ENCODE measurements at regions not wholly inside any gene's neighbourhood (a gene's known extent, or its start where the extent isn't known, plus 50 kb on each side); places are given as distances from the start of the nearest gene placed in this dataset.
A peak's percentile ranks its signal among the peaks of the same experiment; 100 is the strongest.
"Not testable (repeated sequence)": the region's sequence is repeated elsewhere in the genome, so short reads cannot be mapped to it uniquely, and the experiment has no call there.

- ATAC-seq, result no peak
Measured at GRCh38 chr13:71300602-71301001, 566.4 kb downstream of the DACH1 start.

DNA sequence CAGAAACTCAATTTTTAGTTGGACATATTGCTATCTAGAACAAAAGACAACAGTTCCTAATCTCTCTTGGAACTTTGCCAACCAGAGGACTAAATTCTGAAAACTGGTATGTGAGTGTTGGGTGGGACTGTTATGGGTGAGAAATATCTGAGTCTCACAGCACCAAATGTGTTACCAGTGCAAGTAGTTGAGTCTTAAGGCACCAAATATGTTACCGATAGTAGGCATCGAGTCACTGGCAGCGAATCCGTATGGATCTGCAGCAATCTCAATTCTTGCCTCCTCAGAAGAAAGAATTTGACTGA lies 575.2 kb downstream of the DACH1 start:
- Histone ChIP-seq H3K4me1 (no peaks in the 10 kb centered on the region), H3K4me3 (no peak overlapping the region), H3K36me3 (ENCODE audit: insufficient read depth in 1 of 2, low read depth in 1 of 2) (no peaks in the 10 kb centered on the region), H3K9me3 (no peaks in the 10 kb centered on the region), H3K27ac (no peak overlapping the region), H3K27me3 (ENCODE audit: insufficient read depth in 3 of 3, low read length in 2 of 3) (no peaks in the 10 kb centered on the region)
- intact Hi-C loops (cut with DNase I), result no loop called here
- DNase-seq, result no peak
- no peak for ATAC-seq
- 93 to 96% (median 96%) methylated on average over 4 of the region's 4 CpGs for WGBS, 3 donors
- TF ChIP-seq, protein P1, sequence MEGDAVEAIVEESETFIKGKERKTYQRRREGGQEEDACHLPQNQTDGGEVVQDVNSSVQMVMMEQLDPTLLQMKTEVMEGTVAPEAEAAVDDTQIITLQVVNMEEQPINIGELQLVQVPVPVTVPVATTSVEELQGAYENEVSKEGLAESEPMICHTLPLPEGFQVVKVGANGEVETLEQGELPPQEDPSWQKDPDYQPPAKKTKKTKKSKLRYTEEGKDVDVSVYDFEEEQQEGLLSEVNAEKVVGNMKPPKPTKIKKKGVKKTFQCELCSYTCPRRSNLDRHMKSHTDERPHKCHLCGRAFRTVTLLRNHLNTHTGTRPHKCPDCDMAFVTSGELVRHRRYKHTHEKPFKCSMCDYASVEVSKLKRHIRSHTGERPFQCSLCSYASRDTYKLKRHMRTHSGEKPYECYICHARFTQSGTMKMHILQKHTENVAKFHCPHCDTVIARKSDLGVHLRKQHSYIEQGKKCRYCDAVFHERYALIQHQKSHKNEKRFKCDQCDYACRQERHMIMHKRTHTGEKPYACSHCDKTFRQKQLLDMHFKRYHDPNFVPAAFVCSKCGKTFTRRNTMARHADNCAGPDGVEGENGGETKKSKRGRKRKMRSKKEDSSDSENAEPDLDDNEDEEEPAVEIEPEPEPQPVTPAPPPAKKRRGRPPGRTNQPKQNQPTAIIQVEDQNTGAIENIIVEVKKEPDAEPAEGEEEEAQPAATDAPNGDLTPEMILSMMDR (IDR thresholded peaks at IDR 0.05), result no peak

More at GRCh38 chr13:71300602-71301001, 566.4 kb downstream of the DACH1 start:
- Histone ChIP-seq H3K27me3 (ENCODE audit: insufficient read depth in 3 of 3, low read length in 2 of 3) (no peaks in the 10 kb centered on the region), H3K4me3 (no peak overlapping the region), H3K4me1 (no peaks in the 10 kb centered on the region), H3K36me3 (ENCODE audit: insufficient read depth in 1 of 2, low read depth in 1 of 2) (no peaks in the 10 kb centered on the region), H3K9me3 (no peaks in the 10 kb centered on the region), H3K27ac (no peak overlapping the region)
- TF ChIP-seq, protein P1 (IDR thresholded peaks at IDR 0.05), result no peak
- intact Hi-C loops (cut with DNase I), result no loop called here
- no peak for DNase-seq

- no peaks in the 10 kb centered on the region for H3K4me1 ChIP-seq
- TF ChIP-seq, protein P1 (IDR thresholded peaks at IDR 0.05), result no peak
- peak overlapping the region; percentile 53 for H3K4me3 ChIP-seq
- no peaks in the 10 kb centered on the region for H3K36me3 ChIP-seq (ENCODE audit: insufficient read depth in 1 of 2, low read depth in 1 of 2)
- intact Hi-C loops (cut with DNase I), result no loop called here
- DNase-seq (no peak), ATAC-seq (peak; percentile 21 to 54 (median 42))
- H3K9me3 ChIP-seq, result no peaks in the 10 kb centered on the region
- no peaks in the 10 kb centered on the region for H3K27me3 ChIP-seq (ENCODE audit: insufficient read depth in 3 of 3, low read length in 2 of 3)
- WGBS, 3 donors, result 34 to 44% (median 42%) methylated on average over 10 of the region's 10 CpGs
- no peak overlapping the region for H3K27ac ChIP-seq
Measured at GRCh38 chr13:71290963-71291841, 575.8 kb downstream of the DACH1 start.

DNA sequence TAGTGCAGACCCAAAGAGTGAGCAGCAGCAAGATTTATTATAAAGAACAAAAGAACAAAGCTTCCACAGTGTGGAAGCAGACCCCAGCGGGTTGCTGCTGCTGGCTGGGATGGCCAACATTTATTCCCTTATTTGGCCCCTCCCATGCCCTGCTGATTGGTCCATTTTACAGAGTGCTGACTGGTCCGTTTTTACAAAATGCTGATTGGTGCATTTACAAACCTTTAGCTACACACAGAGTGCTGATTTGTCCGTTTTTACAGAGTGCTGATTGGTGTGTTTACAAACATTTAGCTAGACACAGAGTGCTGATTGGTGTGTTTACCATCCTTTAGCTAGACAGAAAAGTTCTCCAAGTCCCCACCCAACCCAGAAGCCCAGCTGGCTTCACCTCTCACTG lies 577.0 kb downstream of the DACH1 start:
- 83 to 89% (median 84%) methylated on average over 3 of the region's 3 CpGs for WGBS, 3 donors
- H3K9me3 ChIP-seq; intact Hi-C loops (cut with DNase I); H3K36me3 ChIP-seq (ENCODE audit: insufficient read depth in 1 of 2, low read depth in 1 of 2); ATAC-seq; DNase-seq; H3K27ac ChIP-seq; H3K4me1 ChIP-seq; H3K27me3 ChIP-seq (ENCODE audit: insufficient read depth in 3 of 3, low read length in 2 of 3); H3K4me3 ChIP-seq: not testable (repeated sequence)

GRCh38 chr13:71285700-71286099 lies 581.3 kb downstream of the DACH1 start:
- WGBS, 3 donors, result 88 to 96% (median 89%) methylated on average over 1 of the region's 1 CpG
- Histone ChIP-seq H3K36me3 (ENCODE audit: insufficient read depth in 1 of 2, low read depth in 1 of 2) (no peaks in the 10 kb centered on the region), H3K9me3 (peaks cover 2% of the 10 kb centered on the region), H3K27ac (no peak overlapping the region), H3K4me3 (no peak overlapping the region), H3K4me1 (no peaks in the 10 kb centered on the region), H3K27me3 (ENCODE audit: insufficient read depth in 3 of 3, low read length in 2 of 3) (no peaks in the 10 kb centered on the region)
- DNase-seq (no peak), ATAC-seq (no peak)
- TF ChIP-seq, protein P1 (IDR thresholded peaks at IDR 0.05), result no peak
- intact Hi-C loops (cut with DNase I), result no loop called here
